Pancreas (tissue), 10 donors: ENCODE measurements at regions not wholly inside any gene's neighbourhood (a gene's known extent, or its start where the extent isn't known, plus 50 kb on each side); places are given as distances from the start of the nearest gene placed in this dataset.

Experiments
- ATAC-seq, 4 donors: fragments of 200-7000 bp; cut with Tn5 transposase; one replicate each; pipeline versions ENCODE4 v1.8.0 to v1.9.1; 2020; ENCODE audit warnings: mild to moderate bottlenecking in 4 of 4, moderate library complexity in 4 of 4
- DNase-seq, 6 donors: peaks; one replicate each; pipeline ENCODE4 v3.0.0-alpha.2; 2020
- FAIRE-seq: peaks from 2 replicates; lab custom pipeline; 2012; peaks lifted over from hg19 to GRCh38; lab: Jason Lieb, UNC
- H3K27ac ChIP-seq, 4 donors: fragments of 200-600 bp; sonication (generic); 1 replicate in 3 of 4; 2 replicates in 1 of 4; pipeline versions ENCODE4 v1.5.0 to v1.8.0; 2020
- H3K27me3 ChIP-seq, 4 donors: fragments of 200-600 bp; one replicate each; pipeline ENCODE4 v1.8.0; 2021
- H3K36me3 ChIP-seq, 3 donors: fragments of 200-600 bp; sonication (generic) in 1 of 3; one replicate each; pipeline versions ENCODE4 v1.5.0 to v1.8.0; 2020 to 2021
- H3K4me1 ChIP-seq, 3 donors: fragments of 200-600 bp; one replicate each; pipeline ENCODE4 v1.8.0; 2021
- H3K4me3 ChIP-seq, 4 donors: fragments of 200-600 bp; sonication (generic) in 2 of 4; one replicate each; pipeline versions ENCODE4 v1.5.0 to v1.8.0; 2020 to 2021
- H3K9me3 ChIP-seq, 4 donors: fragments of 200-600 bp; one replicate each; pipeline ENCODE4 v1.8.0; 2021
- CTCF ChIP-seq, 4 donors: fragments of 200-600 bp; sonication (generic) in 3 of 4; IDR thresholded peaks; one replicate each; pipeline versions ENCODE4 v1.5.0 to v1.8.0; 2021; ENCODE audit warnings: antibody characterized with exemption in 4 of 4
- WGBS, 2 donors: extraction: QIAGEN DNeasy Blood & Tissue Kit; methylation state at CpG; one replicate each; pipeline ENCODE4 v1.1.7; 2013; 5-methylcytosine and 5-hydroxymethylcytosine counted together
- intact Hi-C, 3 donors: fragments of 100-400 bp; cut with DNase I; formaldehyde crosslinking; loops; one replicate each; pipeline versions ENCODE4 v1.11.1 to v1.14.2; 2022
- donor health status: healthy with polysubstance abuse.
- donor health status: DM: no; HTN: no; CAD: no; lungs with moderate emphysema.
- donor health status: DM: no; HTN: no; CAD: no.
- donor health status: control.
- donor health status: control.
- donor health status: Bipolar disorder and iron deficiency.
- donor health status: DM: yes; HTN: yes; CAD: no.
- donor health status: DM: no; HTN: no; CAD: no.
- donor health status: DM: no; HTN: no; CAD: no.
- donor health status: DM: yes; HTN: yes; CAD: no.

- no peak for DNase-seq
- H3K4me1 ChIP-seq, result no peaks in the 10 kb centered on the region
- WGBS, 2 donors, result 47 to 57% methylated on average over 1 of the region's 1 CpG
- H3K27ac ChIP-seq, result no peak overlapping the region
- no peak for FAIRE-seq
- H3K9me3 ChIP-seq, result peaks cover 0 to 5% (median 0%) of the 10 kb centered on the region in 4 donors
- no peak for TF ChIP-seq CTCF (IDR thresholded peaks at IDR 0.05)
- no peaks in the 10 kb centered on the region for H3K27me3 ChIP-seq
- ATAC-seq, result no peak
- intact Hi-C loops, result no loop called here
- no peak overlapping the region for H3K4me3 ChIP-seq
- H3K36me3 ChIP-seq, result no peaks in the 10 kb centered on the region
Observed at GRCh38 chr12:86429824-86430223, 173.6 kb upstream of the MGAT4C start.

- H3K27me3 ChIP-seq, result no peaks in the 10 kb centered on the region
- H3K4me3 ChIP-seq, result no peak overlapping the region
- no peaks in the 10 kb centered on the region for H3K9me3 ChIP-seq
- no peak for ATAC-seq
- no peak for DNase-seq
- H3K4me1 ChIP-seq, result no peaks in the 10 kb centered on the region
- no peak for FAIRE-seq
- intact Hi-C loops, result no loop called here
- H3K36me3 ChIP-seq, result no peaks in the 10 kb centered on the region
- no peak overlapping the region for H3K27ac ChIP-seq
- WGBS, 2 donors, result 77 to 85% methylated on average over 8 of the region's 8 CpGs
- TF ChIP-seq CTCF (IDR thresholded peaks at IDR 0.05), result no peak
Observed at GRCh38 chr12:86421333-86421732, 165.1 kb upstream of the MGAT4C start.

GRCh38 chr12:86414201-86414600, 158.0 kb upstream of the MGAT4C start:
- FAIRE-seq, result no peak
- TF ChIP-seq CTCF (IDR thresholded peaks at IDR 0.05), result no peak
- no peaks in the 10 kb centered on the region for H3K4me1 ChIP-seq
- H3K27ac ChIP-seq, result no peak overlapping the region
- ATAC-seq, result no peak
- DNase-seq, result no peak
- no peak overlapping the region for H3K4me3 ChIP-seq
- H3K36me3 ChIP-seq, result no peaks in the 10 kb centered on the region
- H3K27me3 ChIP-seq, result no peaks in the 10 kb centered on the region
- intact Hi-C loops, result no loop called here
- no peaks in the 10 kb centered on the region for H3K9me3 ChIP-seq
- WGBS, 2 donors, result 60 to 70% methylated on average over 3 of the region's 3 CpGs

GRCh38 chr12:86411710-86412109, 155.5 kb upstream of the MGAT4C start:
- Histone ChIP-seq H3K36me3 (no peaks in the 10 kb centered on the region), H3K9me3 (no peaks in the 10 kb centered on the region), H3K27me3 (no peaks in the 10 kb centered on the region), H3K4me1 (no peaks in the 10 kb centered on the region), H3K4me3 (no peak overlapping the region), H3K27ac (no peak overlapping the region)
- intact Hi-C loops, result no loop called here
- FAIRE-seq (no peak), ATAC-seq (no peak), DNase-seq (no peak)
- TF ChIP-seq CTCF (IDR thresholded peaks at IDR 0.05), result no peak
- WGBS, 2 donors, result 66 to 68% methylated on average over 3 of the region's 3 CpGs

- WGBS, 2 donors, result 52 to 73% methylated on average over 5 of the region's 5 CpGs
- Histone ChIP-seq H3K4me3 (no peak overlapping the region), H3K27ac (no peak overlapping the region), H3K4me1 (no peaks in the 10 kb centered on the region), H3K36me3 (no peaks in the 10 kb centered on the region), H3K9me3 (no peaks in the 10 kb centered on the region), H3K27me3 (no peaks in the 10 kb centered on the region)
- intact Hi-C loops, result no loop called here
- no peak for FAIRE-seq
- no peak for DNase-seq
- no peak for TF ChIP-seq CTCF (IDR thresholded peaks at IDR 0.05)
- ATAC-seq, result no peak
Observed at GRCh38 chr12:86407620-86408208, 151.5 kb upstream of the MGAT4C start.
